WERI-Rb-1 (cell line): ENCODE measurements at regions not wholly inside any gene's neighbourhood (a gene's known extent, or its start where the extent isn't known, plus 50 kb on each side); places are given as distances from the start of the nearest gene placed in this dataset.

Experiments used
- DNase-seq: peaks from one replicate; pipeline ENCODE4 v3.0.0-alpha.2; 2020
- H3K27ac ChIP-seq: fragments of 250-450 bp; sonication (Bioruptor Pico); 2 replicates; pipeline ENCODE4 v1.5.1; 2020; ENCODE audit warnings: mild to moderate bottlenecking, moderate library complexity
- H3K27me3 ChIP-seq: fragments of 250-450 bp; sonication (Bioruptor Pico); 2 replicates; pipeline ENCODE4 v1.5.1; 2021; ENCODE audit warnings: mild to moderate bottlenecking, low read depth, moderate library complexity; ENCODE audit not compliant: insufficient read depth, severe bottlenecking
- H3K36me3 ChIP-seq: fragments of 250-450 bp; sonication (Bioruptor Pico); 2 replicates; pipeline ENCODE4 v1.5.1; 2020; ENCODE audit warnings: mild to moderate bottlenecking, moderate library complexity
- H3K4me3 ChIP-seq: 2 replicates; pipeline ENCODE4 v1.5.1; 2011; ENCODE audit warnings: low read depth, mild to moderate bottlenecking, control low read depth, low read length
- H3K9me3 ChIP-seq: fragments of 250-450 bp; sonication (Bioruptor Pico); 2 replicates; pipeline ENCODE4 v1.5.1; 2021; ENCODE audit warnings: mild to moderate bottlenecking, moderate library complexity; ENCODE audit not compliant: severe bottlenecking
- TF ChIP-seq, protein P1 (sequence below): IDR thresholded peaks from 2 replicates; pipeline ENCODE4 v1.5.1; 2011; ENCODE audit warnings: low read depth, mild to moderate bottlenecking, control low read depth, inconsistent platforms, low read length

DNA sequence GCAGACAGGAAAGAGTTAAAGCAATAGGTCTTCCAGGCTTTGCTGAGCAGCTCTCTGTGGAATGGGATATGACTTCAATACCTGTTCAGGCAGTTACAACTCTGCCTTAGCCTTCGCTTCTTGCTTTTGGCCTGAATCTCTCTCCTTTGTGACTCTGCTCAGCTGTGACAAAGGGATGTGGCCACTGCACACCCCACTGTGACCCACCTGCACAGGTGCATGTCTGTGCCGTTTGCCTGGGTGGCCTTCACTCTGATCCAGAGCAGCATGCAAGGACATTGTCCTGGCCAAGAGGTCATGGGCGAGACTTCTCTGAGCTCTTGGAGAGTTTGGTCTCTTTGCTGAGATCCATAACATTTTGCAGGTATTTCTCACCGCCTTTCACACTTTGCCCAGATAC is 891.3 kb downstream of the BRD1 start:
- H3K27ac ChIP-seq: no peak overlapping the region
- no peaks in the 10 kb centered on the region for H3K27me3 ChIP-seq
- H3K36me3 ChIP-seq: no peaks in the 10 kb centered on the region
- no peak overlapping the region for H3K4me3 ChIP-seq
- TF ChIP-seq, protein P1, sequence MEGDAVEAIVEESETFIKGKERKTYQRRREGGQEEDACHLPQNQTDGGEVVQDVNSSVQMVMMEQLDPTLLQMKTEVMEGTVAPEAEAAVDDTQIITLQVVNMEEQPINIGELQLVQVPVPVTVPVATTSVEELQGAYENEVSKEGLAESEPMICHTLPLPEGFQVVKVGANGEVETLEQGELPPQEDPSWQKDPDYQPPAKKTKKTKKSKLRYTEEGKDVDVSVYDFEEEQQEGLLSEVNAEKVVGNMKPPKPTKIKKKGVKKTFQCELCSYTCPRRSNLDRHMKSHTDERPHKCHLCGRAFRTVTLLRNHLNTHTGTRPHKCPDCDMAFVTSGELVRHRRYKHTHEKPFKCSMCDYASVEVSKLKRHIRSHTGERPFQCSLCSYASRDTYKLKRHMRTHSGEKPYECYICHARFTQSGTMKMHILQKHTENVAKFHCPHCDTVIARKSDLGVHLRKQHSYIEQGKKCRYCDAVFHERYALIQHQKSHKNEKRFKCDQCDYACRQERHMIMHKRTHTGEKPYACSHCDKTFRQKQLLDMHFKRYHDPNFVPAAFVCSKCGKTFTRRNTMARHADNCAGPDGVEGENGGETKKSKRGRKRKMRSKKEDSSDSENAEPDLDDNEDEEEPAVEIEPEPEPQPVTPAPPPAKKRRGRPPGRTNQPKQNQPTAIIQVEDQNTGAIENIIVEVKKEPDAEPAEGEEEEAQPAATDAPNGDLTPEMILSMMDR: no peak
- DNase-seq: no peak
- peaks cover 11% of the 10 kb centered on the region for H3K9me3 ChIP-seq

- Histone ChIP-seq H3K4me3 (no peak overlapping the region), H3K27ac (no peak overlapping the region), H3K9me3 (peaks cover 11% of the 10 kb centered on the region), H3K27me3 (no peaks in the 10 kb centered on the region), H3K36me3 (no peaks in the 10 kb centered on the region)
- TF ChIP-seq, protein P1: no peak
- no peak for DNase-seq
These were observed 893.2 kb downstream of the BRD1 start for GRCh38 chr22:48934446-48934845.

DNA sequence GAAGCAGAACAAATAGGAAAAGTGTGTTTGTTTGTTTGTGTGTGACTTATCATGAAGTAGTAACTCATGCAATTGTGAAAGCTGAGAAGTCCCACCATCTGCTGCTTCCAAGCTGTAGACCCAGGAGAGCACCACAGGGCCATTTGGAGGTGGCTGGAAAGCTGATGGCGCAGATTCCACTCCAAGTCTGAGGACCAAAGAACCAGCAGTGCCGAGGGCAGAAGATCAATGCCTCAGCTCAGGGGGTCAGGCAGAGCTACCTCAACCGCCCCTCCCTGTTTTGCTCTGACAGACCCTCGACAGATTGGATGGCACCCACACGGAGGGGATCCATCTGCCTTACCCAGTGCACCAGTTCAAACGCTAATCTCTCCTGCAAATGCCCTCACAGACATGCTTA is 896.2 kb downstream of the BRD1 start:
- H3K4me3 ChIP-seq: no peak overlapping the region
- TF ChIP-seq, protein P1: no peak
- no peaks in the 10 kb centered on the region for H3K27me3 ChIP-seq
- H3K9me3 ChIP-seq: peaks cover 9% of the 10 kb centered on the region
- H3K27ac ChIP-seq: no peak overlapping the region
- no peaks in the 10 kb centered on the region for H3K36me3 ChIP-seq
- no peak for DNase-seq

GRCh38 chr22:48929276-48929790 is 898.3 kb downstream of the BRD1 start:
- no peak for DNase-seq
- Histone ChIP-seq H3K9me3 (peaks cover under 1% of the 10 kb centered on the region), H3K27ac (no peak overlapping the region), H3K27me3 (no peaks in the 10 kb centered on the region), H3K36me3 (no peaks in the 10 kb centered on the region), H3K4me3 (no peak overlapping the region)
- TF ChIP-seq, protein P1: no peak

GRCh38 chr22:48927591-48927990 is 900.1 kb downstream of the BRD1 start:
- Histone ChIP-seq H3K36me3 (no peaks in the 10 kb centered on the region), H3K4me3 (no peak overlapping the region), H3K27me3 (no peaks in the 10 kb centered on the region), H3K27ac (no peak overlapping the region), H3K9me3 (no peaks in the 10 kb centered on the region)
- no peak for DNase-seq
- TF ChIP-seq, protein P1: no peak

DNA sequence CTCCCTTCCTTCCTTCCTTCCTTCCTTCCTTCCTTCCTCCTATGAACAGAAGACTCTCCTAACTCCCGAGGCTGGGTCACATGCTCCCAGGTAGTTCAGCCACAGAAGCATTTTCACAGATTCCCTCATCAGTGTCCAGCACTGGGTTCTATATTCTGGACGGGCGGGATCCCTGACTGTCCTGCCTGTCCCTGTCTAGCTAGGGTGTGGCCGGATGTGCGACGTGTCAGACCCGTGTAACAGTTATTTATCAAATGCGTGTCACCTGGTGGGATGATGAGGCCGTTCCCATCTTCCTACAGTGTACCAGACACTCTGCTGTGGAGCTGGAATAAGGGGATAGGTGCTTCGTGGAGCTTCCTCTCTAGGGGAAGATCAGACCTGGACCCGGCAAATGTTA is 901.0 kb downstream of the BRD1 start:
- DNase-seq: no peak
- Histone ChIP-seq H3K27ac (no peak overlapping the region), H3K27me3 (no peaks in the 10 kb centered on the region), H3K4me3 (no peak overlapping the region), H3K36me3 (no peaks in the 10 kb centered on the region), H3K9me3 (no peaks in the 10 kb centered on the region)
- TF ChIP-seq, protein P1: no peak
